Psoas muscle (tissue), 7 donors: ENCODE measurements at regions not wholly inside any gene's neighbourhood (a gene's known extent, or its start where the extent isn't known, plus 50 kb on each side); places are given as distances from the start of the nearest gene placed in this dataset.

Experiments
- ATAC-seq, 4 donors: fragments of 200-7000 bp; cut with Tn5 transposase; one replicate each; pipeline ENCODE4 v1.9.1; 2020; ENCODE audit warnings: moderate library complexity in 3 of 4, mild to moderate bottlenecking in 2 of 4
- DNase-seq, 2 donors: peaks; one replicate each; pipeline ENCODE4 v3.0.0-alpha.2; 2020
- H3K27ac ChIP-seq: fragments of 200-600 bp; one replicate; pipeline ENCODE4 v1.8.0; 2022
- H3K27me3 ChIP-seq, 3 donors: fragments of 200-600 bp in 1 of 3; one replicate each; pipeline versions ENCODE4 v1.6.1 to v1.8.0; 2013 to 2022; ENCODE audit warnings: low read length in 2 of 3, mild to moderate bottlenecking in 2 of 3, moderate library complexity in 1 of 3; ENCODE audit not compliant: insufficient read depth in 3 of 3
- H3K36me3 ChIP-seq, 2 donors: fragments of 200-600 bp in 1 of 2; one replicate each; pipeline versions ENCODE4 v1.6.1 to v1.8.0; 2013 to 2022; ENCODE audit warnings: low read depth in 1 of 2, mild to moderate bottlenecking in 1 of 2, moderate library complexity in 1 of 2; ENCODE audit not compliant: insufficient read depth in 1 of 2
- H3K4me1 ChIP-seq: fragments of 200-600 bp; one replicate; pipeline ENCODE4 v1.8.0; 2022
- H3K4me3 ChIP-seq: fragments of 200-600 bp; one replicate; pipeline ENCODE4 v1.8.0; 2022; ENCODE audit warnings: mild to moderate bottlenecking
- H3K9me3 ChIP-seq: fragments of 200-600 bp; one replicate; pipeline ENCODE4 v1.8.0; 2022
- CTCF ChIP-seq: fragments of 200-600 bp; IDR thresholded peaks from one replicate; pipeline ENCODE4 v1.8.0; 2022; ENCODE audit warnings: antibody characterized with exemption
- WGBS, 3 donors: extraction: QIAGEN DNeasy Blood & Tissue Kit; methylation state at CpG; one replicate each; pipeline versions ENCODE4 v1.1.6 to v1.1.7; 2013; 5-methylcytosine and 5-hydroxymethylcytosine counted together
- intact Hi-C, 2 donors: fragments of 100-400 bp; cut with DNase I; formaldehyde crosslinking; loops; one replicate each; pipeline versions ENCODE4 v1.11.0 to v1.14.2; 2022
- donor health status: healthy with polysubstance abuse.
- donor health status: DM: no; HTN: no; CAD: no; lungs with moderate emphysema.
- donor health status: Bipolar disorder and iron deficiency.
- donor health status: healthy.
- donor health status: DM: yes; HTN: yes; CAD: no.
- donor health status: DM: no; HTN: no; CAD: no.
- donor health status: DM: yes; HTN: yes; CAD: no.

- H3K27me3 ChIP-seq = no peaks in the 10 kb centered on the region
- TF ChIP-seq CTCF = no peak
- no peaks in the 10 kb centered on the region for H3K9me3 ChIP-seq
- H3K27ac ChIP-seq = no peak overlapping the region
- no peak overlapping the region for H3K4me3 ChIP-seq
- 78 to 89% (median 78%) methylated on average over 21 of the region's 21 CpGs for WGBS, 3 donors
- ATAC-seq (no peak), DNase-seq (no peak)
- intact Hi-C loops = loop anchor here in 1 of 2 donors (5.0 kb wide), 1 partner anchor 306 kb away; no protein-coding TSS in a partner anchor
- H3K36me3 ChIP-seq = no peaks in the 10 kb centered on the region
- peaks cover 9% of the 10 kb centered on the region for H3K4me1 ChIP-seq
Measured at GRCh38 chr3:194987571-194988494, 283.1 kb downstream of the XXYLT1 start.

GRCh38 chr3:194988495-194989165, 282.3 kb downstream of the XXYLT1 start:
- no peak for DNase-seq
- Histone ChIP-seq H3K27me3 (no peaks in the 10 kb centered on the region), H3K36me3 (no peaks in the 10 kb centered on the region), H3K9me3 (no peaks in the 10 kb centered on the region), H3K4me3 (no peak overlapping the region), H3K27ac (no peak overlapping the region), H3K4me1 (peaks cover 9% of the 10 kb centered on the region)
- WGBS, 3 donors = 90 to 92% (median 91%) methylated on average over 8 of the region's 8 CpGs
- intact Hi-C loops = loop anchor here in 1 of 2 donors (5.0 kb wide), 1 partner anchor 306 kb away; no protein-coding TSS in a partner anchor
- no peak for ATAC-seq
- no peak for TF ChIP-seq CTCF

- Histone ChIP-seq H3K27me3 (no peaks in the 10 kb centered on the region), H3K27ac (no peak overlapping the region), H3K4me3 (no peak overlapping the region), H3K4me1 (peaks cover 9% of the 10 kb centered on the region), H3K36me3 (no peaks in the 10 kb centered on the region), H3K9me3 (no peaks in the 10 kb centered on the region)
- no peak for TF ChIP-seq CTCF
- intact Hi-C loops = loop anchor here in 1 of 2 donors (5.0 kb wide), 1 partner anchor 307 kb away; no protein-coding TSS in a partner anchor
- no peak for ATAC-seq
- DNase-seq = no peak
- WGBS, 3 donors = 77 to 93% (median 80%) methylated on average over 10 of the region's 10 CpGs
Measured at GRCh38 chr3:194989241-194989640, 281.7 kb downstream of the XXYLT1 start.

- ATAC-seq (no peak), DNase-seq (no peak)
- no peak for TF ChIP-seq CTCF
- Histone ChIP-seq H3K4me1 (no peaks in the 10 kb centered on the region), H3K4me3 (no peak overlapping the region), H3K36me3 (no peaks in the 10 kb centered on the region), H3K9me3 (no peaks in the 10 kb centered on the region), H3K27ac (no peak overlapping the region), H3K27me3 (no peaks in the 10 kb centered on the region)
- intact Hi-C loops = no loop called here
- 76 to 82% (median 77%) methylated on average over 8 of the region's 8 CpGs for WGBS, 3 donors
Measured at GRCh38 chr3:194990454-194991337, 280.3 kb downstream of the XXYLT1 start.
